Neuronal stem cell (in vitro differentiated cells): ENCODE measurements at regions not wholly inside any gene's neighbourhood (a gene's known extent, or its start where the extent isn't known, plus 50 kb on each side); places are given as distances from the start of the nearest gene placed in this dataset.
"Not testable (repeated sequence)": the region's sequence is repeated elsewhere in the genome, so short reads cannot be mapped to it uniquely, and the experiment has no call there.

ENCODE experiments used
- DNase-seq: peaks from one replicate; pipeline ENCODE4 v3.0.0-alpha.2; 2013; ENCODE audit warnings: low spot score
- H2AFZ ChIP-seq: one replicate; pipeline ENCODE4 v1.6.1; 2013; ENCODE audit warnings: mild to moderate bottlenecking, low read length, inconsistent platforms
- H2AK5ac ChIP-seq: 2 replicates; pipeline ENCODE4 v1.6.1; 2013; ENCODE audit warnings: low read depth, mild to moderate bottlenecking, inconsistent platforms, low read length, moderate library complexity, mixed read lengths
- H2BK120ac ChIP-seq: 2 replicates; pipeline ENCODE4 v1.6.1; 2013; ENCODE audit warnings: low read depth, mild to moderate bottlenecking, inconsistent platforms, low read length, moderate library complexity, mixed read lengths
- H2BK12ac ChIP-seq: one replicate; pipeline ENCODE4 v1.6.1; 2013; ENCODE audit warnings: low read length, inconsistent platforms
- H2BK15ac ChIP-seq: 2 replicates; pipeline ENCODE4 v1.6.1; 2013; ENCODE audit warnings: mild to moderate bottlenecking, low read length, inconsistent platforms, mixed read lengths
- H2BK5ac ChIP-seq: one replicate; pipeline ENCODE4 v1.6.1; 2013; ENCODE audit warnings: inconsistent platforms, mild to moderate bottlenecking, low read length, moderate library complexity
- H3K14ac ChIP-seq: one replicate; pipeline ENCODE4 v1.6.1; 2013; ENCODE audit warnings: low read length, inconsistent platforms
- H3K18ac ChIP-seq: 2 replicates; pipeline ENCODE4 v1.6.1; 2013; ENCODE audit warnings: low read length, inconsistent platforms
- H3K23ac ChIP-seq: 2 replicates; pipeline ENCODE4 v1.6.1; 2013; ENCODE audit warnings: low read depth, mild to moderate bottlenecking, mixed read lengths, low read length, inconsistent platforms; ENCODE audit not compliant: poor library complexity
- H3K27ac ChIP-seq: replicated peaks from 3 replicates; pipeline ENCODE4 v1.5.1; 2013; ENCODE audit warnings: low read length, inconsistent platforms
- H3K27me3 ChIP-seq, 3 experiments: 2 replicates each; pipeline ENCODE4 v1.6.1; 2013; ENCODE audit warnings: low read length in 3 of 3, mild to moderate bottlenecking in 2 of 3, inconsistent platforms in 1 of 3, low read depth in 1 of 3, mixed read lengths in 1 of 3, moderate library complexity in 1 of 3; ENCODE audit not compliant: control insufficient read depth in 3 of 3, insufficient read depth in 3 of 3
- H3K36me3 ChIP-seq, 2 donors: replicated peaks in 1 of 2; 2 replicates each; pipeline ENCODE4 v1.6.1; 2013; ENCODE audit warnings: low read length in 2 of 2; ENCODE audit not compliant: control insufficient read depth in 2 of 2, insufficient read depth in 2 of 2
- H3K4ac ChIP-seq: 2 replicates; pipeline ENCODE4 v1.6.1; 2013; ENCODE audit warnings: inconsistent platforms, mild to moderate bottlenecking, low read length, moderate library complexity
- H3K4me1 ChIP-seq, 2 donors: 1 replicate in 1 of 2; 2 replicates in 1 of 2; pipeline ENCODE4 v1.6.1; 2013; ENCODE audit warnings: low read length in 2 of 2, low read depth in 1 of 2; ENCODE audit not compliant: control insufficient read depth in 2 of 2, insufficient read depth in 1 of 2
- H3K4me2 ChIP-seq: one replicate; pipeline ENCODE4 v1.6.1; 2013; ENCODE audit warnings: mild to moderate bottlenecking, low read length, inconsistent platforms; ENCODE audit not compliant: insufficient read depth, poor library complexity, severe bottlenecking
- H3K4me3 ChIP-seq, 2 donors: 2 replicates each; pipeline ENCODE4 v1.5.1; 2013; ENCODE audit warnings: low read length in 2 of 2, mild to moderate bottlenecking in 2 of 2, inconsistent platforms in 1 of 2, moderate library complexity in 1 of 2
- H3K79me1 ChIP-seq: one replicate; pipeline ENCODE4 v1.6.1; 2013; ENCODE audit warnings: low read depth, mild to moderate bottlenecking, inconsistent platforms, low read length, moderate library complexity
- H3K9ac ChIP-seq: one replicate; pipeline ENCODE4 v1.6.1; 2013; ENCODE audit warnings: mild to moderate bottlenecking, low read depth, low read length, inconsistent platforms; ENCODE audit not compliant: poor library complexity
- H3K9me3 ChIP-seq, 2 donors: replicated peaks in 1 of 2; 2 replicates each; pipeline versions ENCODE3 to v1.6.1; 2013; ENCODE audit warnings: low read length in 2 of 2, mild to moderate bottlenecking in 2 of 2, inconsistent platforms in 1 of 2, low read depth in 1 of 2, mixed read lengths in 1 of 2, moderate library complexity in 1 of 2; ENCODE audit not compliant: control insufficient read depth in 2 of 2, insufficient read depth in 1 of 2
- H4K8ac ChIP-seq: one replicate; pipeline ENCODE4 v1.6.1; 2013; ENCODE audit warnings: low read depth, mild to moderate bottlenecking, inconsistent platforms, low read length, moderate library complexity
- H4K91ac ChIP-seq: one replicate; pipeline ENCODE4 v1.6.1; 2013; ENCODE audit warnings: low read length, low read depth, mild to moderate bottlenecking, inconsistent platforms; ENCODE audit not compliant: poor library complexity
- WGBS, 2 donors: extraction: QIAGEN DNeasy Blood & Tissue Kit; methylation state at CpG; one replicate each; pipeline ENCODE4 v1.1.7; 2013; ENCODE audit warnings: missing lambda C conversion rate in 2 of 2, mixed read lengths in 1 of 2; ENCODE audit not compliant: insufficient read length in 2 of 2, insufficient replicate concordance in 1 of 2; ENCODE audit errors: extremely low coverage in 2 of 2; 5-methylcytosine and 5-hydroxymethylcytosine counted together

DNA sequence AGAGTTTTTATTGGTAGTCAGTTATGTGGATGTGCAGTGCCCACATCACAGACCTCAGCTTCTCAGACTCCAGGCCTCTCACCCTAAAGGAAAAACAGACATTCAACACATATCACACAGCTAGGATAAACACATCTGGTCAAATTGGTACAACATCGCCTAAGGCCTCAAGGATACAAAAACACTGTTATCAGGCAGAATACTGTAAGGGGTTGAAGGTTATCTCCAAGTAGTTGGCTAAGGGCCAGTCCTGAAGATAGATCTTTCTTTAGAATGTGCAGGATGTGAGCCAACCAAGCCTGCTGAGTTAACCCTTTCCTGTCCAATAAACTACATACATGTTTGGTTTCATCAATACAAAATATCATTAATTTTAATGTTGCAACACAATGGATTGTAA, 308.4 kb upstream of the GJE1 start:
- Histone ChIP-seq H3K36me3 (no peaks in the 10 kb centered on the region), H3K4ac (no peak overlapping the region), H2BK15ac (no peak overlapping the region), H4K91ac (no peak overlapping the region), H3K4me1 (peaks cover 0 to 10% of the 10 kb centered on the region in 2 donors), H2AK5ac (no peak overlapping the region), H3K4me2 (no peak overlapping the region), H4K8ac (no peak overlapping the region), H2BK12ac (no peak overlapping the region), H3K23ac (no peak overlapping the region), H3K27me3 (no peaks in the 10 kb centered on the region), H3K9ac (no peak overlapping the region), H3K4me3 (no peak overlapping the region), H2BK120ac (no peak overlapping the region), H3K9me3 (peaks cover 2 to 23% of the 10 kb centered on the region in 2 donors), H3K79me1 (no peaks in the 10 kb centered on the region), H2BK5ac (no peak overlapping the region), H3K27ac (no peak overlapping the region), H3K18ac (no peak overlapping the region), H2AFZ (no peak overlapping the region), H3K14ac (no peak overlapping the region)
- WGBS, 2 donors, result no CpG with 5 or more reads among the region's 1 CpG
- no peak for DNase-seq

DNA sequence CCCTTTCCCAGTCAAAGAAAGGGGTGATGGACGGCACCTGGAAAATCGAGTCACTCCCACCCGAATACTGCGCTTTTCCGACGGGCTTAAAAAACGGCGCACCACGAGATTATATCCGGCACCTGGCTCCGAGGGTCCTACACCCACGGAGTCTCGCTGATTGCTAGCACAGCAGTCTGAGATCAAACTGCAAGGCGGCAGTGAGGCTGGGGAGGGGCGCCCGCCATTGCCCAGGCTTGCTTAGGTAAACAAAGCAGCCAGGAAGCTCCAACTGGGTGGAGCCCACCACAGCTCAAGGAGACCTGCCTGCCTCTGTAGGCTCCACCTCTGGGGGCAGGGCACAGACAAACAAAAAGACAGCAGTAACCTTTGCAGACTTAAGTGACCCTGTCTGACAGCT, 317.7 kb upstream of the GJE1 start:
- H3K27me3 ChIP-seq, H3K14ac ChIP-seq, H3K4me2 ChIP-seq, H3K27ac ChIP-seq, H2BK12ac ChIP-seq, H4K91ac ChIP-seq, H2AFZ ChIP-seq, DNase-seq, H4K8ac ChIP-seq, H3K36me3 ChIP-seq, H3K18ac ChIP-seq, H3K23ac ChIP-seq, H3K4me1 ChIP-seq, H2AK5ac ChIP-seq, H3K79me1 ChIP-seq, H3K4me3 ChIP-seq, H2BK5ac ChIP-seq, H3K9ac ChIP-seq, H2BK120ac ChIP-seq, H3K9me3 ChIP-seq, H2BK15ac ChIP-seq, H3K4ac ChIP-seq: not testable (repeated sequence)
- WGBS, 2 donors, result no CpG with 5 or more reads among the region's 16 CpGs

- H3K4me2 ChIP-seq, result no peak overlapping the region
- no peak overlapping the region for H2BK12ac ChIP-seq
- peaks cover 2 to 5% of the 10 kb centered on the region in 2 donors for H3K4me1 ChIP-seq
- no peaks in the 10 kb centered on the region for H3K36me3 ChIP-seq
- WGBS, 2 donors, result no CpG with 5 or more reads among the region's 2 CpGs
- H3K9ac ChIP-seq, result no peak overlapping the region
- H2AFZ ChIP-seq, result no peak overlapping the region
- H3K14ac ChIP-seq, result no peak overlapping the region
- no peak overlapping the region for H3K23ac ChIP-seq
- no peak overlapping the region for H4K8ac ChIP-seq
- no peaks in the 10 kb centered on the region for H3K27me3 ChIP-seq
- no peak overlapping the region for H3K27ac ChIP-seq
- peaks cover 0 to 2% of the 10 kb centered on the region in 2 donors for H3K9me3 ChIP-seq
- H2AK5ac ChIP-seq, result no peak overlapping the region
- H2BK15ac ChIP-seq, result no peak overlapping the region
- no peak overlapping the region for H3K4me3 ChIP-seq
- no peak overlapping the region for H2BK120ac ChIP-seq
- no peak overlapping the region for H2BK5ac ChIP-seq
- H3K18ac ChIP-seq, result no peak overlapping the region
- H3K79me1 ChIP-seq, result no peaks in the 10 kb centered on the region
- H3K4ac ChIP-seq, result no peak overlapping the region
- H4K91ac ChIP-seq, result no peak overlapping the region
- no peak for DNase-seq
Observed at GRCh38 chr6:141809901-141810300, 322.8 kb upstream of the GJE1 start.

DNA sequence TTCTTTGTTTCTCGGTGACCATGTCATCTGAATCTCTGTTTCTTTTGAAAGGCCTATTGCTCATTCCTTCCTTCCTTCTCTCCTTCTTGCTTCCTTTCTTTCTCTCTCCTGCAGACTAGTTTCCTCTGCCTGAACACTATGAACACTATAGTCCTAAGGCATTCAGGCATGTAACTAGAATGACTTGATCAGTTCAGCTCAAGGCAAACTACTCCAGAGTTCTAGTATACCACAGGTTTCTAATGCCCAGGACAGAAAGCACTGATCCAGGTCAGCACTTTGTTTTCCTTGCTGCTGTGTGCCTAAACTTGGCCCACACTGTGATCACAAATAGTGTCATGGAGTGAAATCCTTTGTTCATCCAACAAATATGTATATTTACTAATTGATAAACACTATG, 324.1 kb upstream of the GJE1 start:
- H2AFZ ChIP-seq, result peak overlapping the region; percentile 57
- no peak overlapping the region for H2BK15ac ChIP-seq
- peaks cover 2 to 5% of the 10 kb centered on the region in 2 donors for H3K4me1 ChIP-seq
- H3K4ac ChIP-seq, result no peak overlapping the region
- no peak overlapping the region for H3K4me3 ChIP-seq
- H4K91ac ChIP-seq, result no peak overlapping the region
- H3K18ac ChIP-seq, result no peak overlapping the region
- no peaks in the 10 kb centered on the region for H3K36me3 ChIP-seq
- H2AK5ac ChIP-seq, result no peak overlapping the region
- H3K14ac ChIP-seq, result no peak overlapping the region
- no peak overlapping the region for H4K8ac ChIP-seq
- no peak overlapping the region for H3K27ac ChIP-seq
- H2BK120ac ChIP-seq, result no peak overlapping the region
- no CpG with 5 or more reads among the region's 1 CpG for WGBS, 2 donors
- H3K9ac ChIP-seq, result no peak overlapping the region
- H2BK12ac ChIP-seq, result no peak overlapping the region
- DNase-seq, result no peak
- no peak overlapping the region for H3K23ac ChIP-seq
- no peaks in the 10 kb centered on the region for H3K27me3 ChIP-seq
- H3K79me1 ChIP-seq, result no peaks in the 10 kb centered on the region
- H3K4me2 ChIP-seq, result no peak overlapping the region
- H3K9me3 ChIP-seq, result no peaks in the 10 kb centered on the region
- H2BK5ac ChIP-seq, result no peak overlapping the region
